Coronary artery (tissue), 2 donors: ENCODE measurements at regions not wholly inside any gene's neighbourhood (a gene's known extent, or its start where the extent isn't known, plus 50 kb on each side); places are given as distances from the start of the nearest gene placed in this dataset.

Experiments
- DNase-seq: peaks from one replicate; pipeline ENCODE4 v3.0.0-alpha.2; 2017; ENCODE audit warnings: low spot score
- H3K27ac ChIP-seq, 2 donors: fragments of 200-600 bp; sonication (generic); one replicate each; pipeline ENCODE4 v1.5.1; 2016 to 2019
- H3K4me3 ChIP-seq: fragments of 200-600 bp; sonication (generic); 2 replicates; pipeline ENCODE4 v1.5.1; 2016; ENCODE audit warnings: mild to moderate bottlenecking, moderate library complexity
- CTCF ChIP-seq: fragments of 200-600 bp; sonication (generic); IDR thresholded peaks from one replicate; pipeline ENCODE4 v1.5.1; 2019; ENCODE audit warnings: antibody characterized with exemption

- H3K4me3 ChIP-seq = no peak overlapping the region
- DNase-seq = no peak
- TF ChIP-seq CTCF = no peak
- no peak overlapping the region for H3K27ac ChIP-seq
These were observed 269.6 kb upstream of the PPFIA2 start for GRCh38 chr12:82028772-82029171.

- TF ChIP-seq CTCF = no peak
- Histone ChIP-seq H3K4me3 (no peak overlapping the region), H3K27ac (no peak overlapping the region)
- no peak for DNase-seq
These were observed 268.5 kb upstream of the PPFIA2 start for GRCh38 chr12:82027612-82028011.

- Histone ChIP-seq H3K27ac (no peak overlapping the region), H3K4me3 (no peak overlapping the region)
- DNase-seq = no peak
- TF ChIP-seq CTCF = no peak
These were observed 266.3 kb upstream of the PPFIA2 start for GRCh38 chr12:82025462-82025861.

- no peak for DNase-seq
- no peak overlapping the region for H3K27ac ChIP-seq
- TF ChIP-seq CTCF = no peak
- H3K4me3 ChIP-seq = no peak overlapping the region
These were observed 260.4 kb upstream of the PPFIA2 start for GRCh38 chr12:82019533-82019932.

- no peak for TF ChIP-seq CTCF
- Histone ChIP-seq H3K27ac (no peak overlapping the region), H3K4me3 (no peak overlapping the region)
- DNase-seq = no peak
These were observed 256.6 kb upstream of the PPFIA2 start for GRCh38 chr12:82015623-82016347.

GRCh38 chr12:82012176-82012575 lies 253.0 kb upstream of the PPFIA2 start:
- Histone ChIP-seq H3K27ac (no peak overlapping the region), H3K4me3 (no peak overlapping the region)
- no peak for TF ChIP-seq CTCF
- no peak for DNase-seq

- Histone ChIP-seq H3K4me3 (no peak overlapping the region), H3K27ac (no peak overlapping the region)
- no peak for TF ChIP-seq CTCF
- DNase-seq = no peak
These were observed 250.4 kb upstream of the PPFIA2 start for GRCh38 chr12:82009524-82009923.
